Upper lobe of left lung (tissue), 6 donors: ENCODE measurements at regions not wholly inside any gene's neighbourhood (a gene's known extent, or its start where the extent isn't known, plus 50 kb on each side); places are given as distances from the start of the nearest gene placed in this dataset.
"Not testable (repeated sequence)": the region's sequence is repeated elsewhere in the genome, so short reads cannot be mapped to it uniquely, and the experiment has no call there.

Experiments
- ATAC-seq, 2 donors: fragments of 200-7000 bp; cut with Tn5 transposase; one replicate each; pipeline ENCODE4 v1.9.1; 2022; ENCODE audit warnings: mild to moderate bottlenecking in 2 of 2, moderate library complexity in 2 of 2; ENCODE audit not compliant: low FRiP score in 2 of 2
- DNase-seq, 2 donors: peaks; one replicate each; pipeline ENCODE4 v3.0.0-alpha.2; 2019 to 2020
- H3K27ac ChIP-seq, 4 donors: fragments of 200-600 bp; sonication (generic); one replicate each; pipeline ENCODE4 v1.5.1; 2016 to 2019
- H3K27me3 ChIP-seq, 4 donors: fragments of 200-600 bp; sonication (generic); one replicate each; pipeline ENCODE4 v1.5.1; 2017 to 2019
- H3K36me3 ChIP-seq, 4 donors: fragments of 200-600 bp; sonication (generic); one replicate each; pipeline ENCODE4 v1.5.1; 2016 to 2019
- H3K4me1 ChIP-seq, 4 donors: fragments of 200-600 bp; sonication (generic); one replicate each; pipeline ENCODE4 v1.5.1; 2018 to 2019
- H3K4me3 ChIP-seq, 4 donors: fragments of 200-600 bp; sonication (generic); one replicate each; pipeline ENCODE4 v1.5.1; 2017 to 2019; ENCODE audit warnings: mild to moderate bottlenecking in 2 of 4, moderate library complexity in 1 of 4
- H3K9me3 ChIP-seq, 4 donors: fragments of 200-600 bp; sonication (generic); one replicate each; pipeline ENCODE4 v1.5.1; 2018 to 2019
- EP300 ChIP-seq, 4 donors: sonication (generic); formaldehyde crosslinking; IDR thresholded peaks; one replicate each; pipeline ENCODE4 v1.5.1; 2017; ENCODE audit warnings: antibody characterized with exemption in 4 of 4, control low read depth in 2 of 4
- POLR2A ChIP-seq, 4 donors: fragments of 450-650 bp; IDR thresholded peaks; one replicate each; pipeline ENCODE4 v1.5.1; 2016 to 2017; ENCODE audit warnings: antibody characterized with exemption in 4 of 4, mild to moderate bottlenecking in 2 of 4
- POLR2AphosphoS5 ChIP-seq, 2 donors: sonication (generic); formaldehyde crosslinking; IDR thresholded peaks; one replicate each; pipeline ENCODE4 v1.5.1; 2017; ENCODE audit warnings: antibody characterized with exemption in 2 of 2
- WGBS, 2 donors: methylation state at CpG; one replicate each; pipeline ENCODE4 v1.1.5; 2017 to 2018; 5-methylcytosine and 5-hydroxymethylcytosine counted together
- TF ChIP-seq, protein P1 (sequence below), 6 experiments: fragments of 450-650 bp in 4 of 6; fragments of 200-600 bp in 2 of 6; sonication (generic) in 2 of 6; IDR thresholded peaks; one replicate each; pipeline ENCODE4 v1.5.1; 2016 to 2019; ENCODE audit warnings: antibody characterized with exemption in 6 of 6
- donor health status: DM: no; HTN: no; CAD: no; lungs with moderate emphysema.
- donor health status: DM: no; HTN: yes; CAD: no; lungs with severe emphysema.

DNA sequence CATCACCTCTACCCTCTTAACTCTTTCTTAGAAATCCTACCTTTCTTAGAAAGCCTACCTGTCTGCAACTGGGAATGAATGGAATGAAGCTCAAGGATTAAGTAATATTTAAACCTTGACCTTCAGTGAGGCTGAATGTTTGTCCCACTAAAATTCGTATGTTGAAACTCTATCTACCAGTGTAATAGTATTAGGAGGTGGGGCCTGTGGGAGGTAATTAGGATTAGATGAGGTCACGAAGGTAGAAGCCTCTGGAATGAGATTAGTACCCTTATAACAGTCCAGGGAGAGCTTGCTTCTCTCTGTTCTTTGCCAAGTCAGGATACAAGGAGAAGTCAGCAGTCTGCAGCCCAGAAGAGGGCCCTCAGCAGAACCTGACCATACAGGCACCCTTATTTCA lies 158.0 kb downstream of the TENT5A start:
- Histone ChIP-seq H3K4me1 (no peaks in the 10 kb centered on the region), H3K27ac (no peak overlapping the region), H3K27me3 (no peaks in the 10 kb centered on the region), H3K9me3 (no peaks in the 10 kb centered on the region), H3K4me3 (no peak overlapping the region), H3K36me3 (no peaks in the 10 kb centered on the region)
- ATAC-seq (no peak), DNase-seq (no peak)
- TF ChIP-seq POLR2A (IDR thresholded peaks at IDR 0.05) (no peak), EP300 (IDR thresholded peaks at IDR 0.05) (no peak)
- TF ChIP-seq, protein P1, sequence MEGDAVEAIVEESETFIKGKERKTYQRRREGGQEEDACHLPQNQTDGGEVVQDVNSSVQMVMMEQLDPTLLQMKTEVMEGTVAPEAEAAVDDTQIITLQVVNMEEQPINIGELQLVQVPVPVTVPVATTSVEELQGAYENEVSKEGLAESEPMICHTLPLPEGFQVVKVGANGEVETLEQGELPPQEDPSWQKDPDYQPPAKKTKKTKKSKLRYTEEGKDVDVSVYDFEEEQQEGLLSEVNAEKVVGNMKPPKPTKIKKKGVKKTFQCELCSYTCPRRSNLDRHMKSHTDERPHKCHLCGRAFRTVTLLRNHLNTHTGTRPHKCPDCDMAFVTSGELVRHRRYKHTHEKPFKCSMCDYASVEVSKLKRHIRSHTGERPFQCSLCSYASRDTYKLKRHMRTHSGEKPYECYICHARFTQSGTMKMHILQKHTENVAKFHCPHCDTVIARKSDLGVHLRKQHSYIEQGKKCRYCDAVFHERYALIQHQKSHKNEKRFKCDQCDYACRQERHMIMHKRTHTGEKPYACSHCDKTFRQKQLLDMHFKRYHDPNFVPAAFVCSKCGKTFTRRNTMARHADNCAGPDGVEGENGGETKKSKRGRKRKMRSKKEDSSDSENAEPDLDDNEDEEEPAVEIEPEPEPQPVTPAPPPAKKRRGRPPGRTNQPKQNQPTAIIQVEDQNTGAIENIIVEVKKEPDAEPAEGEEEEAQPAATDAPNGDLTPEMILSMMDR (IDR thresholded peaks at IDR 0.05) = no peak
- 48 to 50% methylated on average over 2 of the region's 2 CpGs for WGBS, 2 donors

DNA sequence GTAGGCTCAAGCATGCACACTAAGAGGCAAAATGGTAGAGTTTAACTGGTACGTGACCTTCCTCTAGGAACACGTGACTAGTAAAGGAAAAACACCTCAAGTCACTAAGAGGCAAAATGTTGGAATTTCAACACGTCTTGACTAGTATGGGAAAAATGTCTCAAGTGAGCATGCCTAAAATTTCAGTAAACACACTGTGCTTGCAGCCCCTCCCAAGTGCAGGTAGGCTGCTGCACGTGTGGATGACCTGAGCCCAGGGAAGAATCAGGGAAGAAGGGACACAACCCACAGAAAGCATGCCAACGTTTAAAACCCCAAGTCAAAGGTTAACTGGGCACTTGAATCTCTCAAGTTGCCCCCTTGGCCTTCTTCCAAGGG lies 162.2 kb downstream of the TENT5A start:
- ATAC-seq (no peak), DNase-seq (no peak)
- no peaks in the 10 kb centered on the region for H3K4me1 ChIP-seq
- TF ChIP-seq POLR2A (IDR thresholded peaks at IDR 0.05) (no peak), POLR2AphosphoS5 (IDR thresholded peaks at IDR 0.05) (no peak), EP300 (IDR thresholded peaks at IDR 0.05) (no peak)
- TF ChIP-seq, protein P1 (IDR thresholded peaks at IDR 0.05) = no peak
- H3K27ac ChIP-seq = no peak overlapping the region
- 60% methylated on average over 5 of the region's 5 CpGs for WGBS, 2 donors
- no peaks in the 10 kb centered on the region for H3K9me3 ChIP-seq
- no peaks in the 10 kb centered on the region for H3K27me3 ChIP-seq
- H3K4me3 ChIP-seq = no peak overlapping the region
- H3K36me3 ChIP-seq = no peaks in the 10 kb centered on the region

DNA sequence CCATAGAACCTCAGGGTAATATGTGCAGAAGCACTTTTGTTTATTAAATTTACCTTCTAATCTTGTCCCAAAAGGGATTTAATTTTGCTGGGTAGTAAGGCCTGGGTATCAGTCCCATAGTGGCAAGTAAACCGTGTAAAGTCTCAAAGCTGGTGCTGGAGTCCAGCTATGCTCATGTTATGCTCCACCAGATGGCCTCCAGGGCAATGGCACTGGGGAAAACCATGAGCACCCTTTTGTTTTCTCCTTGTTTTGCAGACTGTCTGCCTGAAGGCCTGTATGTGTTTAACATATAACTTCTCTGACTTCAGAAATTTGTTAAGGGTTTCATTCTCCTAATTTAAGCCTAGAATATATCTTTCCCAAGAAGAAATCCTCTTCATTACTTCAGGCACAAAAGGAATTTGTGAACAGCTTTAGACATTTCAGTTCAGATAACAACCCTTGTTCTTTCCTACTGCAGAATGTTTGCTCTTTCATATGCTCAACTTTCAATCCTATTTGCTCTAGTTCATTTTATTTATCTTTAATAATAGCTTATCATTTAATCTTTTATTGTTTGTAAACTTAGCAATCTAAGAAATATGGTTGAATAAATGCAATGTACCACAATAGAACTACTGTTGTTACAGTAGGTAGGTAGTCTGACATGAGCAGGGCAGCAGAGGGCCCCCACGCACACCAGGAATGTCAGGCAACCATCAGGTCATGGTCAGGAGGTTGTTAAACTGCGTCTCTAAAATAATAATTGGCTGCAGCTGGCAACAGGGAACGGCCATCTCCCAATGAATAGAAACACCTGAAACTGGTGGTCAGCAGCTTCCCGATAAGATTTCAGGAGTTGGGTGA lies 162.8 kb downstream of the TENT5A start:
- 52 to 68% methylated on average over 5 of the region's 5 CpGs for WGBS, 2 donors
- Histone ChIP-seq H3K36me3 (no peaks in the 10 kb centered on the region), H3K27ac (no peak overlapping the region), H3K27me3 (no peaks in the 10 kb centered on the region), H3K4me1 (no peaks in the 10 kb centered on the region), H3K4me3 (no peak overlapping the region), H3K9me3 (no peaks in the 10 kb centered on the region)
- ATAC-seq (no peak), DNase-seq (no peak)
- TF ChIP-seq EP300 (IDR thresholded peaks at IDR 0.05) (no peak), POLR2A (IDR thresholded peaks at IDR 0.05) (no peak), POLR2AphosphoS5 (IDR thresholded peaks at IDR 0.05) (no peak)
- TF ChIP-seq, protein P1 (IDR thresholded peaks at IDR 0.05) = no peak

DNA sequence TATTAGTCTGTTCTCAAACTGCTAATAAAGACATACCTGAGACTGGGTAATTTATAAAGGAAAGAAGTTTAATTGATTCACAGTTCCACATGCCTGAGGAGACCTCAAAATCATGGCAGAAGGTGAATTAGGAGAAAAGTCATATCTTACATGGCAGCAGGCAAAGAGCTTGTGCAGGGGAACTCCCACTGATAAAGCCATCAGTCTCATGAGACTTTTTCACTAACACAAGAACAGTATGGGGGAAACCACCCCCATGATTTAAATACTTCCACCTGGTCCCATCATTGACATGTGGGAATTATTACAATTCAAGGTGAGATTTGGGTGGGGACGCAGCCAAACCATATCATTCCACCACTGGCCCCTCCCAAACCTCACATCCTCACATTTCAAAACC lies 166.8 kb downstream of the TENT5A start:
- H3K9me3 ChIP-seq, DNase-seq, ATAC-seq, H3K27ac ChIP-seq, H3K36me3 ChIP-seq, H3K4me1 ChIP-seq, H3K27me3 ChIP-seq, H3K4me3 ChIP-seq: not testable (repeated sequence)
- 90 to 91% methylated on average over 1 of the region's 1 CpG for WGBS, 2 donors

DNA sequence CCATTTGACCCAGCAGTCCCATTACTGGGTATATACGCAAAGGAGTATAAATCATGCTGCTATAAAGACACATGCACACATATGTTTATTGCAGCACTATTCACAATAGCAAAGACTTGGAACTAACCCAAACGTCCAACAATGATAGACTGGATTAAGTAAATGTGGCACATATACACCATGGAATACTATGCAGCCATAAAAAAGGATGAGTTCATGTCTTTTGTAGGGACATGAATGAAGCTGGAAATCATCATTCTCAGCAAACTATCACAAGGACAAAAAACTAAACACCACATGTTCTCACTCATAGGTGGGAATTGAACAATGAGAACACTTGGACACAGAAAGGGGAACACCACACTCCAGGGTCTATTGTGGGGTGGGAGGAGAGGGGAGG lies 168.3 kb downstream of the TENT5A start:
- WGBS, 2 donors = 68 to 84% methylated on average over 2 of the region's 2 CpGs
- not testable (repeated sequence) for H3K4me3 ChIP-seq, DNase-seq, H3K27ac ChIP-seq, ATAC-seq, H3K4me1 ChIP-seq, H3K27me3 ChIP-seq, H3K9me3 ChIP-seq, H3K36me3 ChIP-seq

DNA sequence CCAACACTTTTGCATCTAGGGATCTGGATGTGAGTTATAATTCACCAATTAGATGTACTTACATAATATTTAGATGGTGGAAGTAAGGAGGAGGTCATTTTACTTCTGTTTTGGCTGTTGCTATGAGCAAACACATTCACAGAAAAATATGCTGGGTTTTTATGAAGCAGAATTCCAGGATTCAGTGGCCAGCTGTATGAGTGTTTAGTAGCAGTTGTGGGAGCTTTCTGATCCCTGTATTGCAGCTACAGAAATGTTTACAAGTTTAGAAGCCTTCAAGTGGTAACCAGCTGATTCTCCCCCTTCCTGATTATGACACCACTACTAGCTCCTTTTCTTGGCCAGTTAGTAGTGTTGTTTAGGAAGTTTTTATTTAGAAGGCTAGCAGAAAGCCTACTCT lies 177.0 kb downstream of the TENT5A start:
- Histone ChIP-seq H3K4me3 (no peak overlapping the region), H3K36me3 (no peaks in the 10 kb centered on the region), H3K27me3 (no peaks in the 10 kb centered on the region), H3K4me1 (no peaks in the 10 kb centered on the region), H3K9me3 (no peaks in the 10 kb centered on the region), H3K27ac (no peak overlapping the region)
- TF ChIP-seq POLR2AphosphoS5 (IDR thresholded peaks at IDR 0.05) = no peak
- TF ChIP-seq, protein P1 (IDR thresholded peaks at IDR 0.05) = no peak
- no peak for TF ChIP-seq POLR2A (IDR thresholded peaks at IDR 0.05)
- no peak for TF ChIP-seq EP300 (IDR thresholded peaks at IDR 0.05)
- ATAC-seq (no peak), DNase-seq (no peak)
